ENCODE measurements at regions not wholly inside any gene's neighbourhood (a gene's known extent, or its start where the extent isn't known, plus 50 kb on each side); places are given as distances from the start of the nearest gene placed in this dataset.
A peak's percentile ranks its signal among the peaks of the same experiment; 100 is the strongest.

- H3K27me3 Mint-ChIP-seq (ENCODE audit: insufficient read depth, unreplicated experiment): no peaks in the 10 kb centered on the region
- peaks cover 7% of the 10 kb centered on the region for H3K9me3 Mint-ChIP-seq (ENCODE audit: unreplicated experiment)
- peak; percentile 92 for DNase-seq (ENCODE audit: unreplicated experiment)
- H3K36me3 Mint-ChIP-seq (ENCODE audit: insufficient read depth, unreplicated experiment): peaks cover 11% of the 10 kb centered on the region
- TSS peak; percentile 98 for BruUV-seq (replicated peaks)
- intact Hi-C loops (cut with micrococcal nuclease): loop anchor here (2.0 kb wide), 1 partner anchor 117 kb away; the partner anchor contains the start of gene STX18
- ChIA-PET CTCF (no interaction called here), POLR2A (interaction anchor here (0.6 to 1.6 kb wide), 4 partner anchors 11 to 370 kb away, joined by 3 to 6 read pairs (median 4); partner anchors contain the start of genes LYAR, STX18 and ZBTB49)
- H3K4me1 Mint-ChIP-seq (ENCODE audit: insufficient read depth, unreplicated experiment): peaks cover 18% of the 10 kb centered on the region
- peak overlapping the region; percentile 33 for H3K4me3 Mint-ChIP-seq (ENCODE audit: unreplicated experiment)
- peak overlapping the region; percentile 93 for H3K27ac Mint-ChIP-seq (ENCODE audit: low read depth, unreplicated experiment)
- no peak for TF ChIP-seq CTCF (IDR thresholded peaks at IDR 0.05; ENCODE audit: unreplicated experiment)
These were observed 118.2 kb upstream of the STX18 start for GRCh38 chr4:4659871-4660651.

- Mint-ChIP-seq H3K4me3 (ENCODE audit: unreplicated experiment) (no peak overlapping the region), H3K36me3 (ENCODE audit: insufficient read depth, unreplicated experiment) (peaks cover 11% of the 10 kb centered on the region), H3K4me1 (ENCODE audit: insufficient read depth, unreplicated experiment) (peaks cover 17% of the 10 kb centered on the region), H3K9me3 (ENCODE audit: unreplicated experiment) (peaks cover 7% of the 10 kb centered on the region), H3K27ac (ENCODE audit: low read depth, unreplicated experiment) (no peak overlapping the region), H3K27me3 (ENCODE audit: insufficient read depth, unreplicated experiment) (no peaks in the 10 kb centered on the region)
- no peak for TF ChIP-seq CTCF (IDR thresholded peaks at IDR 0.05; ENCODE audit: unreplicated experiment)
- ChIA-PET CTCF (no interaction called here), POLR2A (no interaction called here)
- BruUV-seq (replicated peaks): no TSS peak
- intact Hi-C loops (cut with micrococcal nuclease): no loop called here
- no peak for DNase-seq (ENCODE audit: unreplicated experiment)
These were observed 116.2 kb upstream of the STX18 start for GRCh38 chr4:4658052-4658451.

- Mint-ChIP-seq H3K27me3 (ENCODE audit: insufficient read depth, unreplicated experiment) (no peaks in the 10 kb centered on the region), H3K27ac (ENCODE audit: low read depth, unreplicated experiment) (no peak overlapping the region), H3K9me3 (ENCODE audit: unreplicated experiment) (peaks cover 7% of the 10 kb centered on the region), H3K36me3 (ENCODE audit: insufficient read depth, unreplicated experiment) (peaks cover 11% of the 10 kb centered on the region), H3K4me1 (ENCODE audit: insufficient read depth, unreplicated experiment) (peaks cover 11% of the 10 kb centered on the region), H3K4me3 (ENCODE audit: unreplicated experiment) (no peak overlapping the region)
- intact Hi-C loops (cut with micrococcal nuclease): no loop called here
- TF ChIP-seq CTCF (IDR thresholded peaks at IDR 0.05; ENCODE audit: unreplicated experiment): no peak
- ChIA-PET POLR2A (interaction anchor here (0.6 kb wide), 1 partner anchor 9 kb away, joined by 5 read pairs; no protein-coding TSS in a partner anchor), CTCF (interaction anchor here (0.7 kb wide), 1 partner anchor 49 kb away, joined by 3 read pairs; no protein-coding TSS in a partner anchor)
- DNase-seq (ENCODE audit: unreplicated experiment): no peak
- BruUV-seq (replicated peaks): no TSS peak
These were observed 115.1 kb upstream of the STX18 start for GRCh38 chr4:4656977-4657376.

- CTCF ChIA-PET: interaction anchor here (0.6 to 0.7 kb wide), 2 partner anchors 26 to 50 kb away, joined by 3 to 4 read pairs; no protein-coding TSS in a partner anchor
- TF ChIP-seq CTCF (IDR thresholded peaks at IDR 0.05; ENCODE audit: unreplicated experiment): no peak
- H3K27ac Mint-ChIP-seq (ENCODE audit: low read depth, unreplicated experiment): peak overlapping the region; percentile 4
- H3K4me1 Mint-ChIP-seq (ENCODE audit: insufficient read depth, unreplicated experiment): peaks cover 11% of the 10 kb centered on the region
- BruUV-seq (replicated peaks): no TSS peak
- H3K9me3 Mint-ChIP-seq (ENCODE audit: unreplicated experiment): peaks cover 7% of the 10 kb centered on the region
- no peaks in the 10 kb centered on the region for H3K27me3 Mint-ChIP-seq (ENCODE audit: insufficient read depth, unreplicated experiment)
- POLR2A ChIA-PET: no interaction called here
- intact Hi-C loops (cut with micrococcal nuclease): no loop called here
- no peak overlapping the region for H3K4me3 Mint-ChIP-seq (ENCODE audit: unreplicated experiment)
- DNase-seq (ENCODE audit: unreplicated experiment): no peak
- H3K36me3 Mint-ChIP-seq (ENCODE audit: insufficient read depth, unreplicated experiment): peaks cover 11% of the 10 kb centered on the region
These were observed 114.1 kb upstream of the STX18 start for GRCh38 chr4:4655901-4656300.

Measured in MCF 10A (cell line).